HCT116 (cell line): ENCODE measurements at regions not wholly inside any gene's neighbourhood (a gene's known extent, or its start where the extent isn't known, plus 50 kb on each side); places are given as distances from the start of the nearest gene placed in this dataset.

Experiments used
- ATAC-seq: fragments of 200-7000 bp; cut with Tn5 transposase; 2 replicates; pipeline ENCODE4 v1.9.1; 2020; ENCODE audit warnings: mild to moderate bottlenecking, moderate library complexity
- BruUV-seq: library from RNA; stranded (reverse); fragments of 400-500 nt; replicated peaks from 2 replicates; lab custom pipeline; 2021; lab: Mats Ljungman, UMichigan
- CTCF ChIA-PET: fragments of 300-600 bp; sonication (Branson Sonifier 250); formaldehyde crosslinking; loops from one replicate; lab custom pipeline; 2021; ENCODE audit warnings: antibody characterized with exemption; lab: Charles Lee
- POLR2A ChIA-PET: fragments of 300-600, 350-600 bp; sonication (Branson Sonifier 250); formaldehyde crosslinking; loops from one replicate; lab custom pipeline; 2021; ENCODE audit warnings: antibody characterized with exemption; lab: Charles Lee
- RAD21 ChIA-PET, 2 experiments: fragments of 300-600 bp; sonication (Branson Sonifier 250); formaldehyde crosslinking; loops; one replicate each; lab custom pipeline; 2023; ENCODE audit warnings: low total read pairs in 2 of 2; ENCODE audit not compliant: uncharacterized antibody in 2 of 2, unreplicated experiment in 2 of 2, low non-redundant PET in 1 of 2; lab: Charles Lee
- DNase-seq: peaks from one replicate; pipeline ENCODE4 v3.0.0-alpha.2; 2010; ENCODE audit warnings: low read depth, low spot score
- H2AFZ ChIP-seq: fragments of 200-600 bp; shearing (Covaris generic), sonication (generic); 2 replicates; pipeline ENCODE4 v1.6.1; 2017; ENCODE audit warnings: low read depth, mixed run types, mixed read lengths, antibody characterized with exemption, low read length; ENCODE audit not compliant: poor library complexity, severe bottlenecking
- H3K27ac ChIP-seq: 2 replicates; pipeline ENCODE4 v1.5.1; 2012; ENCODE audit warnings: low read depth, low read length
- H3K27me3 ChIP-seq: fragments of 200-600 bp; sonication (generic); 2 replicates; pipeline ENCODE4 v1.6.1; 2016; ENCODE audit warnings: mixed run types, low read length, mixed read lengths; ENCODE audit not compliant: insufficient read depth
- H3K36me3 ChIP-seq, 2 experiments: fragments of 200-500 bp in 1 of 2; fragments of 200-600 bp in 1 of 2; sonication (Bioruptor generic) in 1 of 2; sonication (generic) in 1 of 2; 2 replicates each; pipeline versions ENCODE4 v1.5.1 to v1.6.1; 2014 to 2016; ENCODE audit warnings: low read length in 2 of 2, inconsistent platforms in 1 of 2, mixed read lengths in 1 of 2, mixed run types in 1 of 2; ENCODE audit not compliant: insufficient read depth in 2 of 2, control insufficient read depth in 1 of 2
- H3K4me1 ChIP-seq, 2 experiments: fragments of 200-600 bp in 1 of 2; sonication (generic) in 1 of 2; 2 replicates each; pipeline versions ENCODE4 v1.5.1 to v1.6.1; 2012 to 2017; ENCODE audit warnings: low read length in 2 of 2, inconsistent platforms in 1 of 2, mild to moderate bottlenecking in 1 of 2, mixed read lengths in 1 of 2, mixed run types in 1 of 2, moderate library complexity in 1 of 2; ENCODE audit not compliant: insufficient read depth in 2 of 2, control insufficient read depth in 1 of 2
- H3K4me2 ChIP-seq: fragments of 200-600 bp; sonication (generic); 2 replicates; pipeline ENCODE4 v1.6.1; 2017; ENCODE audit warnings: mixed run types, low read length, mixed read lengths
- H3K4me3 ChIP-seq, 2 experiments: fragments of 200-600 bp in 1 of 2; sonication (generic) in 1 of 2; replicated peaks in 1 of 2; 2 replicates each; pipeline ENCODE4 v1.5.1; 2011 to 2016; ENCODE audit warnings: low read length in 2 of 2, control low read depth in 1 of 2, low read depth in 1 of 2, mild to moderate bottlenecking in 1 of 2, mixed read lengths in 1 of 2, mixed run types in 1 of 2
- H3K79me2 ChIP-seq: fragments of 200-600 bp; sonication (generic); 2 replicates; pipeline ENCODE4 v1.6.1; 2017; ENCODE audit warnings: mild to moderate bottlenecking, mixed run types, low read length, moderate library complexity, mixed read lengths; ENCODE audit not compliant: insufficient read depth
- H3K9ac ChIP-seq: fragments of 200-600 bp; sonication (generic); 2 replicates; pipeline ENCODE4 v1.6.1; 2016; ENCODE audit warnings: low read length, mixed read lengths
- H3K9me2 ChIP-seq: fragments of 200-600 bp; sonication (generic), shearing (Covaris generic); 2 replicates; pipeline ENCODE4 v1.6.1; 2017; ENCODE audit warnings: mixed run types, mild to moderate bottlenecking, moderate library complexity; ENCODE audit not compliant: insufficient read depth
- H3K9me3 ChIP-seq, 2 experiments: fragments of 200-500 bp in 1 of 2; fragments of 200-600 bp in 1 of 2; sonication (Bioruptor generic) in 1 of 2; sonication (generic) in 1 of 2; 2 replicates each; pipeline ENCODE4 v1.6.1; 2014 to 2017; ENCODE audit warnings: low read length in 2 of 2, mixed read lengths in 2 of 2, inconsistent platforms in 1 of 2, low read depth in 1 of 2, mild to moderate bottlenecking in 1 of 2, mixed run types in 1 of 2, moderate library complexity in 1 of 2; ENCODE audit not compliant: control insufficient read depth in 1 of 2, insufficient read depth in 1 of 2
- H4K20me1 ChIP-seq: fragments of 200-600 bp; sonication (generic), shearing (Covaris generic); 2 replicates; pipeline ENCODE4 v1.6.1; 2017; ENCODE audit warnings: mixed run types, mild to moderate bottlenecking, moderate library complexity; ENCODE audit not compliant: insufficient read depth
- CEBPB ChIP-seq: IDR thresholded peaks from 2 replicates; pipeline ENCODE4 v1.6.1; 2012; ENCODE audit warnings: low read depth
- EZH2 ChIP-seq: fragments of 200-600 bp; sonication (generic); IDR thresholded peaks from 2 replicates; pipeline ENCODE4 v1.6.1; 2017; ENCODE audit warnings: antibody characterized with exemption, mixed run types
- JUND ChIP-seq: IDR thresholded peaks from 2 replicates; pipeline ENCODE4 v1.6.1; 2012
- POLR2A ChIP-seq: IDR thresholded peaks from 2 replicates; pipeline ENCODE4 v1.7.0; 2011; ENCODE audit warnings: borderline replicate concordance; ENCODE audit not compliant: insufficient read depth, insufficient read length; ENCODE audit errors: extremely low read depth
- POLR2AphosphoS5 ChIP-seq: IDR thresholded peaks from 2 replicates; pipeline ENCODE4 v1.6.1; 2011; ENCODE audit warnings: mild to moderate bottlenecking, low read depth, low read length, moderate library complexity
- RAD21 ChIP-seq: IDR thresholded peaks from 2 replicates; pipeline ENCODE4 v1.6.1; 2012; ENCODE audit warnings: low read depth, mild to moderate bottlenecking
- SIN3A ChIP-seq: IDR thresholded peaks from 2 replicates; pipeline ENCODE4 v1.6.1; 2012; ENCODE audit warnings: low read depth
- TCF7L2 ChIP-seq: IDR thresholded peaks from 2 replicates; pipeline ENCODE4 v1.7.0; 2011; ENCODE audit warnings: borderline replicate concordance, inconsistent platforms; ENCODE audit not compliant: insufficient read depth, insufficient read length; ENCODE audit errors: extremely low read depth
- YY1 ChIP-seq: IDR thresholded peaks from 2 replicates; pipeline ENCODE4 v1.6.1; 2011; ENCODE audit warnings: low read length, low read depth, moderate library complexity, mild to moderate bottlenecking; ENCODE audit not compliant: insufficient replicate concordance; ENCODE audit errors: extremely low read depth
- ZBTB33 ChIP-seq: IDR thresholded peaks from 2 replicates; pipeline ENCODE4 v1.6.1; 2011; ENCODE audit warnings: mild to moderate bottlenecking, low read length, moderate library complexity; ENCODE audit not compliant: insufficient replicate concordance; ENCODE audit errors: extremely low read depth
- ZFX ChIP-seq: fragments of 450-650 bp; IDR thresholded peaks from 2 replicates; pipeline ENCODE4 v1.6.1; 2017
- intact Hi-C: fragments of 100-400 bp; cut with micrococcal nuclease; formaldehyde crosslinking; loops from 2 replicates; pipeline ENCODE4 v1.10.0; 2022
- TF ChIP-seq, protein P1 (sequence below), 3 experiments: fragments of 200-600 bp in 1 of 3; sonication (generic) in 1 of 3; IDR thresholded peaks in 2 of 3; conservative IDR thresholded peaks in 1 of 3; 2 replicates each; pipeline ENCODE4 v1.5.1; 2012 to 2017; ENCODE audit warnings: low read depth in 2 of 3, low read length in 2 of 3, antibody characterized with exemption in 1 of 3, borderline replicate concordance in 1 of 3, control low read depth in 1 of 3, mild to moderate bottlenecking in 1 of 3, mixed read lengths in 1 of 3, mixed run types in 1 of 3, moderate library complexity in 1 of 3; ENCODE audit not compliant: insufficient read depth in 1 of 3
- TF ChIP-seq, protein P2 (sequence below): IDR thresholded peaks from 2 replicates; pipeline ENCODE4 v1.6.1; 2012
- TF ChIP-seq, protein P3 (sequence below): IDR thresholded peaks from 2 replicates; pipeline ENCODE4 v1.6.1; 2012

DNA sequence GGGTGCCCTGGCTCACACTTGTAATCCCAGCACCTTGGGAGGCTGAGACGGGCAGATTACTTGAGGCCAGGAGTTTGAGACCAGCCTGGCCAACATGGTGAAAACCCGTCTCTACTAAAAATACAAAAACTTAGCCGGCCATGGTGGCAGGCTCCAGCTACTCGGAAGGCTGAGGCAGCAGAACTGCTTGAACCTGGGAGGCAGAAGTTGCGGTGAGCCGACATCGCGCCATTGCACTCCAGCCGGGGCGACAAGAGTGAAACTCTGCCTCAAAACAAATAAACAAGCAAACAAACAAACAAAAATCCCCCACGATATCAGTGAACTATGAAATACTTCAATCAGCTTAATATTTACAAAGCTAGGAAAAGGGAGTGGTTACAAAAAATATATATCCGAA, 382.3 kb upstream of the KCND2 start (continued):
- TF ChIP-seq RAD21 (no peak), POLR2A (no peak), JUND (no peak), CEBPB (no peak)
- TF ChIP-seq, protein P1, sequence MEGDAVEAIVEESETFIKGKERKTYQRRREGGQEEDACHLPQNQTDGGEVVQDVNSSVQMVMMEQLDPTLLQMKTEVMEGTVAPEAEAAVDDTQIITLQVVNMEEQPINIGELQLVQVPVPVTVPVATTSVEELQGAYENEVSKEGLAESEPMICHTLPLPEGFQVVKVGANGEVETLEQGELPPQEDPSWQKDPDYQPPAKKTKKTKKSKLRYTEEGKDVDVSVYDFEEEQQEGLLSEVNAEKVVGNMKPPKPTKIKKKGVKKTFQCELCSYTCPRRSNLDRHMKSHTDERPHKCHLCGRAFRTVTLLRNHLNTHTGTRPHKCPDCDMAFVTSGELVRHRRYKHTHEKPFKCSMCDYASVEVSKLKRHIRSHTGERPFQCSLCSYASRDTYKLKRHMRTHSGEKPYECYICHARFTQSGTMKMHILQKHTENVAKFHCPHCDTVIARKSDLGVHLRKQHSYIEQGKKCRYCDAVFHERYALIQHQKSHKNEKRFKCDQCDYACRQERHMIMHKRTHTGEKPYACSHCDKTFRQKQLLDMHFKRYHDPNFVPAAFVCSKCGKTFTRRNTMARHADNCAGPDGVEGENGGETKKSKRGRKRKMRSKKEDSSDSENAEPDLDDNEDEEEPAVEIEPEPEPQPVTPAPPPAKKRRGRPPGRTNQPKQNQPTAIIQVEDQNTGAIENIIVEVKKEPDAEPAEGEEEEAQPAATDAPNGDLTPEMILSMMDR (IDR thresholded peaks at IDR 0.05 in 2 of 3, conservative IDR thresholded peaks at IDR 0.05 in 1 of 3; ENCODE audit: borderline replicate concordance in 1 of 3, insufficient read depth in 1 of 3, low read depth in 2 of 3, low read length in 2 of 3), result no peak

GRCh38 chr7:119895320-119895719, 377.7 kb upstream of the KCND2 start:
- no peak overlapping the region for H3K4me3 ChIP-seq
- RAD21 ChIA-PET, result no interaction called here
- no peak for ATAC-seq
- no peaks in the 10 kb centered on the region for H3K9me3 ChIP-seq
- TF ChIP-seq EZH2 (no peak), ZBTB33 (no peak), TCF7L2 (no peak), ZFX (no peak), POLR2AphosphoS5 (no peak), SIN3A (no peak), YY1 (no peak)
- TF ChIP-seq, protein P2, sequence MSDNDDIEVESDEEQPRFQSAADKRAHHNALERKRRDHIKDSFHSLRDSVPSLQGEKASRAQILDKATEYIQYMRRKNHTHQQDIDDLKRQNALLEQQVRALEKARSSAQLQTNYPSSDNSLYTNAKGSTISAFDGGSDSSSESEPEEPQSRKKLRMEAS, result no peak
- TF ChIP-seq, protein P3, sequence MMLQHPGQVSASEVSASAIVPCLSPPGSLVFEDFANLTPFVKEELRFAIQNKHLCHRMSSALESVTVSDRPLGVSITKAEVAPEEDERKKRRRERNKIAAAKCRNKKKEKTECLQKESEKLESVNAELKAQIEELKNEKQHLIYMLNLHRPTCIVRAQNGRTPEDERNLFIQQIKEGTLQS, result no peak
- no peak for DNase-seq
- no peak overlapping the region for H3K27ac ChIP-seq
- no peak overlapping the region for H3K4me2 ChIP-seq
- no peaks in the 10 kb centered on the region for H4K20me1 ChIP-seq
- H3K79me2 ChIP-seq, result no peaks in the 10 kb centered on the region
- no peaks in the 10 kb centered on the region for H3K27me3 ChIP-seq
- H3K9ac ChIP-seq, result no peak overlapping the region
- H2AFZ ChIP-seq, result no peak overlapping the region
- no peaks in the 10 kb centered on the region for H3K9me2 ChIP-seq
- H3K36me3 ChIP-seq, result no peaks in the 10 kb centered on the region
- BruUV-seq, result no TSS peak
- no peaks in the 10 kb centered on the region for H3K4me1 ChIP-seq
- intact Hi-C loops, result no loop called here
- CTCF ChIA-PET, result no interaction called here
- POLR2A ChIA-PET, result no interaction called here
